WTC11 (cell line): ENCODE measurements at regions not wholly inside any gene's neighbourhood (a gene's known extent, or its start where the extent isn't known, plus 50 kb on each side); places are given as distances from the start of the nearest gene placed in this dataset.

Experiments
- ATAC-seq: fragments of 200-7000 bp; cut with Tn5 transposase; 2 replicates; pipeline ENCODE4 v1.10.0; 2021; ENCODE audit warnings: mild to moderate bottlenecking, moderate library complexity
- CTCF ChIA-PET: fragments of 300-600 bp; sonication (Branson Sonifier 250); formaldehyde crosslinking; loops from one replicate; lab custom pipeline; 2021; ENCODE audit warnings: antibody characterized with exemption; lab: Charles Lee
- POLR2A ChIA-PET: fragments of 350-600 bp; sonication (Branson Sonifier 250); formaldehyde crosslinking; loops from one replicate; lab custom pipeline; 2021; ENCODE audit warnings: antibody characterized with exemption; lab: Charles Lee
- DNase-seq: peaks from one replicate; pipeline ENCODE4 v3.0.0; 2021; ENCODE audit warnings: low spot score
- H3K27ac Mint-ChIP-seq: 2 replicates; pipeline ENCODE4 v1.8.0; 2021; ENCODE audit warnings: mixed read lengths
- H3K27me3 Mint-ChIP-seq: 2 replicates; pipeline ENCODE4 v1.8.0; 2021; ENCODE audit warnings: low read depth, mild to moderate bottlenecking, moderate library complexity, mixed read lengths
- H3K36me3 Mint-ChIP-seq: 2 replicates; pipeline ENCODE4 v1.8.0; 2021; ENCODE audit warnings: mixed read lengths
- H3K4me1 Mint-ChIP-seq: 2 replicates; pipeline ENCODE4 v1.8.0; 2022; ENCODE audit warnings: mixed read lengths
- H3K4me3 Mint-ChIP-seq: 2 replicates; pipeline ENCODE4 v1.8.0; 2021; ENCODE audit warnings: mild to moderate bottlenecking, moderate library complexity, mixed read lengths
- H3K9me3 Mint-ChIP-seq: 2 replicates; pipeline ENCODE4 v1.8.0; 2021; ENCODE audit warnings: mixed read lengths
- ATF6 ChIP-seq: sonication (generic); formaldehyde crosslinking; IDR thresholded peaks from 2 replicates; pipeline ENCODE4 v1.8.1; 2023; ENCODE audit warnings: mild to moderate bottlenecking, missing genetic modification reagents
- CDX4 ChIP-seq: fragments of 250-450 bp; sonication (Bioruptor Pico); IDR thresholded peaks from 2 replicates; pipeline ENCODE4 v1.9.0; 2021; ENCODE audit warnings: moderate library complexity, mild to moderate bottlenecking, inconsistent platforms, borderline replicate concordance
- E2F1 ChIP-seq: sonication (generic); formaldehyde crosslinking; IDR thresholded peaks from 2 replicates; pipeline ENCODE4 v1.8.0; 2022; ENCODE audit warnings: mild to moderate bottlenecking, missing genetic modification reagents
- EMX1 ChIP-seq: fragments of 250-450 bp; sonication (Bioruptor Pico); IDR thresholded peaks from 2 replicates; pipeline ENCODE4 v1.8.0; 2021; ENCODE audit warnings: mild to moderate bottlenecking
- JUN ChIP-seq: sonication (generic); formaldehyde crosslinking; IDR thresholded peaks from 2 replicates; pipeline ENCODE4 v1.8.0; 2023; ENCODE audit warnings: mild to moderate bottlenecking, missing genetic modification reagents
- MXD4 ChIP-seq: fragments of 250-450 bp; sonication (Bioruptor Pico); IDR thresholded peaks from 2 replicates; pipeline ENCODE4 v1.8.0; 2021; ENCODE audit warnings: mild to moderate bottlenecking, moderate library complexity, borderline replicate concordance
- OVOL2 ChIP-seq: fragments of 250-450 bp; sonication (Bioruptor Pico); IDR thresholded peaks from 2 replicates; pipeline ENCODE4 v1.9.0; 2021; ENCODE audit warnings: mild to moderate bottlenecking, borderline replicate concordance
- RELA ChIP-seq: sonication (generic); formaldehyde crosslinking; IDR thresholded peaks from 2 replicates; pipeline ENCODE4 v1.8.1; 2022; ENCODE audit warnings: missing genetic modification reagents, mild to moderate bottlenecking, borderline replicate concordance
- SOX15 ChIP-seq: fragments of 250-450 bp; sonication (Bioruptor Pico); IDR thresholded peaks from 2 replicates; pipeline ENCODE4 v1.9.0; 2021; ENCODE audit warnings: mild to moderate bottlenecking
- ZBTB21 ChIP-seq: sonication (generic); formaldehyde crosslinking; IDR thresholded peaks from 2 replicates; pipeline ENCODE4 v1.8.1; 2023; ENCODE audit warnings: mild to moderate bottlenecking, missing genetic modification reagents, borderline replicate concordance
- ZNF121 ChIP-seq: sonication (generic); formaldehyde crosslinking; IDR thresholded peaks from 2 replicates; pipeline ENCODE4 v1.8.0; 2023; ENCODE audit warnings: missing genetic modification reagents
- ZNF317 ChIP-seq: sonication (generic); formaldehyde crosslinking; IDR thresholded peaks from 2 replicates; pipeline ENCODE4 v1.8.1; 2023; ENCODE audit warnings: low read depth, mild to moderate bottlenecking, moderate library complexity, missing genetic modification reagents, borderline replicate concordance
- ZSCAN18 ChIP-seq: fragments of 250-450 bp; sonication (Bioruptor Pico); IDR thresholded peaks from 2 replicates; pipeline ENCODE4 v2.1.2; 2022; ENCODE audit warnings: mild to moderate bottlenecking, moderate library complexity
- TF ChIP-seq, protein P1 (sequence below): sonication (generic); formaldehyde crosslinking; IDR thresholded peaks from 2 replicates; pipeline ENCODE4 v1.8.1; 2023; ENCODE audit warnings: mild to moderate bottlenecking, missing genetic modification reagents, borderline replicate concordance

GRCh38 chr9:13873203-13873602, 440.7 kb downstream of the NFIB start:
- Mint-ChIP-seq H3K4me3 (no peak overlapping the region), H3K36me3 (no peaks in the 10 kb centered on the region), H3K9me3 (peaks cover 10% of the 10 kb centered on the region), H3K27ac (no peak overlapping the region), H3K27me3 (no peaks in the 10 kb centered on the region)
- ATAC-seq, result no peak
- CTCF ChIA-PET, result no interaction called here
- no peak for DNase-seq
- TF ChIP-seq MXD4 (CRISPR knock-in tag) (no peak), JUN (CRISPR knock-in tag) (no peak), EMX1 (CRISPR knock-in tag) (no peak), ATF6 (CRISPR knock-in tag) (no peak), ZNF317 (CRISPR knock-in tag) (no peak), RELA (CRISPR knock-in tag) (no peak), ZBTB21 (no peak), SOX15 (CRISPR knock-in tag) (no peak), ZNF121 (CRISPR knock-in tag) (no peak)
- TF ChIP-seq, protein P1, sequence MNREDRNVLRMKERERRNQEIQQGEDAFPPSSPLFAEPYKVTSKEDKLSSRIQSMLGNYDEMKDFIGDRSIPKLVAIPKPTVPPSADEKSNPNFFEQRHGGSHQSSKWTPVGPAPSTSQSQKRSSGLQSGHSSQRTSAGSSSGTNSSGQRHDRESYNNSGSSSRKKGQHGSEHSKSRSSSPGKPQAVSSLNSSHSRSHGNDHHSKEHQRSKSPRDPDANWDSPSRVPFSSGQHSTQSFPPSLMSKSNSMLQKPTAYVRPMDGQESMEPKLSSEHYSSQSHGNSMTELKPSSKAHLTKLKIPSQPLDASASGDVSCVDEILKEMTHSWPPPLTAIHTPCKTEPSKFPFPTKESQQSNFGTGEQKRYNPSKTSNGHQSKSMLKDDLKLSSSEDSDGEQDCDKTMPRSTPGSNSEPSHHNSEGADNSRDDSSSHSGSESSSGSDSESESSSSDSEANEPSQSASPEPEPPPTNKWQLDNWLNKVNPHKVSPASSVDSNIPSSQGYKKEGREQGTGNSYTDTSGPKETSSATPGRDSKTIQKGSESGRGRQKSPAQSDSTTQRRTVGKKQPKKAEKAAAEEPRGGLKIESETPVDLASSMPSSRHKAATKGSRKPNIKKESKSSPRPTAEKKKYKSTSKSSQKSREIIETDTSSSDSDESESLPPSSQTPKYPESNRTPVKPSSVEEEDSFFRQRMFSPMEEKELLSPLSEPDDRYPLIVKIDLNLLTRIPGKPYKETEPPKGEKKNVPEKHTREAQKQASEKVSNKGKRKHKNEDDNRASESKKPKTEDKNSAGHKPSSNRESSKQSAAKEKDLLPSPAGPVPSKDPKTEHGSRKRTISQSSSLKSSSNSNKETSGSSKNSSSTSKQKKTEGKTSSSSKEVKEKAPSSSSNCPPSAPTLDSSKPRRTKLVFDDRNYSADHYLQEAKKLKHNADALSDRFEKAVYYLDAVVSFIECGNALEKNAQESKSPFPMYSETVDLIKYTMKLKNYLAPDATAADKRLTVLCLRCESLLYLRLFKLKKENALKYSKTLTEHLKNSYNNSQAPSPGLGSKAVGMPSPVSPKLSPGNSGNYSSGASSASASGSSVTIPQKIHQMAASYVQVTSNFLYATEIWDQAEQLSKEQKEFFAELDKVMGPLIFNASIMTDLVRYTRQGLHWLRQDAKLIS (CRISPR knock-in tag), result no peak
- TF ChIP-seq, all 79 proteins: peak for 0
- no peaks in the 10 kb centered on the region for H3K4me1 Mint-ChIP-seq
- POLR2A ChIA-PET, result no interaction called here

- ATAC-seq (no peak), DNase-seq (no peak)
- Mint-ChIP-seq H3K4me1 (no peaks in the 10 kb centered on the region), H3K4me3 (no peak overlapping the region), H3K27ac (no peak overlapping the region), H3K36me3 (no peaks in the 10 kb centered on the region), H3K9me3 (no peaks in the 10 kb centered on the region; the same call in 1 of the 2 replicates), H3K27me3 (no peaks in the 10 kb centered on the region)
- POLR2A ChIA-PET, result no interaction called here
- CTCF ChIA-PET, result no interaction called here
- TF ChIP-seq ZSCAN18 (CRISPR knock-in tag), result no peak
- no peak for TF ChIP-seq E2F1
- TF ChIP-seq ATF6 (CRISPR knock-in tag), result no peak
- no peak for TF ChIP-seq CDX4 (CRISPR knock-in tag)
- no peak for TF ChIP-seq OVOL2 (CRISPR knock-in tag)
Measured at GRCh38 chr9:13868336-13868735, 445.6 kb downstream of the NFIB start.
